NB4 (cell line): ENCODE measurements at regions not wholly inside any gene's neighbourhood (a gene's known extent, or its start where the extent isn't known, plus 50 kb on each side); places are given as distances from the start of the nearest gene placed in this dataset.

Source experiments
- DNase-seq: peaks from one replicate; pipeline ENCODE4 v3.0.0; 2010; ENCODE audit warnings: low read depth
- H3K4me3 ChIP-seq: one replicate; pipeline ENCODE4 v1.5.1; 2011; ENCODE audit warnings: mild to moderate bottlenecking, low read depth, low read length, moderate library complexity
- MYC ChIP-seq: IDR thresholded peaks from 2 replicates; pipeline ENCODE4 v1.6.1; 2011; ENCODE audit warnings: low read depth, low read length
- POLR2A ChIP-seq: IDR thresholded peaks from 2 replicates; pipeline ENCODE4 v1.6.1; 2011; ENCODE audit warnings: mild to moderate bottlenecking; ENCODE audit not compliant: insufficient read length; ENCODE audit errors: extremely low read depth
- TF ChIP-seq, protein P1 (sequence below): IDR thresholded peaks from one replicate; pipeline ENCODE4 v1.5.1; 2012; ENCODE audit warnings: low read depth, low read length
- TF ChIP-seq, protein P2 (sequence below): IDR thresholded peaks from 2 replicates; pipeline ENCODE4 v1.6.1; 2011; ENCODE audit warnings: low read depth, low read length

DNA sequence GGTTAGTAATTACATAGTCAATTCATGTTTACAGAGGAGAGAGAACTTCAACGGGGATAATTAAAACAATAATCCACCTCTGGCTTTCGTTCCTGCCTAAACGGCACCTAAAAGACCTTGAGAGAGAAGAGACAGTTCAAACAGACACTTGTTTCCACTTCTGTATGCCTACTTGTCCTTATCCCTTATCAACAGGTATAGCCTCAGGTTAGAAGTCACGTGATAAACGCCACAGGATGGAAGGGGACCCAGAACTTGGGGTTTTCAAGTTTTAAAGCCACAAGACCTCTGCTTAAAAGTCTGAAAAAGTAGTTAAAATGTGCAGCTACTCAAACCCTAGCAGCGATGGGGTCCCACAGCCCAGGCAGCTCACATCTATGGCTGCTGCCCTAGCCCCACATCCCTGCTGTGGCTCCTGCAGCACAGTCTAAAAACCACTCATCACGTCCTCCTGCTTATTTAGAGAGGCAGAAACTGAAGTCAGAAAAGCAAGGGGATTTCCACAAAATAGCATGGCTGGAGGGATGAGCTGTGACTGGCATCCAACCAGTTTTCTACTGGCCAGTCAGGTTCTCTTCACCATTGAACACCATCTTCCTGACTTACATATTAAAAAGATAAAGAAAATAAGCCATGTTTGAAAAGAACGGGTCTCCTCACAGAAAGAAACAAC, 51.2 kb upstream of the SEC16B start:
- no peak for DNase-seq
- no peak overlapping the region for H3K4me3 ChIP-seq
- TF ChIP-seq, protein P1, sequence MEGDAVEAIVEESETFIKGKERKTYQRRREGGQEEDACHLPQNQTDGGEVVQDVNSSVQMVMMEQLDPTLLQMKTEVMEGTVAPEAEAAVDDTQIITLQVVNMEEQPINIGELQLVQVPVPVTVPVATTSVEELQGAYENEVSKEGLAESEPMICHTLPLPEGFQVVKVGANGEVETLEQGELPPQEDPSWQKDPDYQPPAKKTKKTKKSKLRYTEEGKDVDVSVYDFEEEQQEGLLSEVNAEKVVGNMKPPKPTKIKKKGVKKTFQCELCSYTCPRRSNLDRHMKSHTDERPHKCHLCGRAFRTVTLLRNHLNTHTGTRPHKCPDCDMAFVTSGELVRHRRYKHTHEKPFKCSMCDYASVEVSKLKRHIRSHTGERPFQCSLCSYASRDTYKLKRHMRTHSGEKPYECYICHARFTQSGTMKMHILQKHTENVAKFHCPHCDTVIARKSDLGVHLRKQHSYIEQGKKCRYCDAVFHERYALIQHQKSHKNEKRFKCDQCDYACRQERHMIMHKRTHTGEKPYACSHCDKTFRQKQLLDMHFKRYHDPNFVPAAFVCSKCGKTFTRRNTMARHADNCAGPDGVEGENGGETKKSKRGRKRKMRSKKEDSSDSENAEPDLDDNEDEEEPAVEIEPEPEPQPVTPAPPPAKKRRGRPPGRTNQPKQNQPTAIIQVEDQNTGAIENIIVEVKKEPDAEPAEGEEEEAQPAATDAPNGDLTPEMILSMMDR, result no peak
- TF ChIP-seq, protein P2, sequence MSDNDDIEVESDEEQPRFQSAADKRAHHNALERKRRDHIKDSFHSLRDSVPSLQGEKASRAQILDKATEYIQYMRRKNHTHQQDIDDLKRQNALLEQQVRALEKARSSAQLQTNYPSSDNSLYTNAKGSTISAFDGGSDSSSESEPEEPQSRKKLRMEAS, result no peak
- TF ChIP-seq POLR2A (no peak), MYC (no peak)

DNA sequence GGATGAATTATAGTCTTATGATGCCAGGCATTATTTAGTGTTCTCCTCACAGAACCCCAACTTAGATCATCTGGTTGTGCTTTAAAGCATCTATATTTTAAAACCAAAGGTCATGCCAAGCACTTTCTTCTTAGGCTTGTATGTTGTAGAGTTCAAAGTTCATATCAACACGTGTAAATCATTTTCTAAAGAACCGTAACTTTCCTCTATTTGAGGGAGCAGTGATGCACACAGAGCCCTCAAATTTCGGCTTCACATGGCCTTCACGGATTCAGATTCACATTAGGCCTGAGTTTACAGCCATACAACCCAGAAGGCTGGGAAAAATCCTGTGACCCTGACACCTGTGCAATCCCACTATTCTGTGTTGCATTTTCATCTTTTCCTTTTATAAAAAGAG, 52.1 kb upstream of the SEC16B start:
- no peak for DNase-seq
- H3K4me3 ChIP-seq, result no peak overlapping the region
- no peak for TF ChIP-seq MYC
- TF ChIP-seq, protein P1, result no peak
- TF ChIP-seq, protein P2, result no peak
- no peak for TF ChIP-seq POLR2A

DNA sequence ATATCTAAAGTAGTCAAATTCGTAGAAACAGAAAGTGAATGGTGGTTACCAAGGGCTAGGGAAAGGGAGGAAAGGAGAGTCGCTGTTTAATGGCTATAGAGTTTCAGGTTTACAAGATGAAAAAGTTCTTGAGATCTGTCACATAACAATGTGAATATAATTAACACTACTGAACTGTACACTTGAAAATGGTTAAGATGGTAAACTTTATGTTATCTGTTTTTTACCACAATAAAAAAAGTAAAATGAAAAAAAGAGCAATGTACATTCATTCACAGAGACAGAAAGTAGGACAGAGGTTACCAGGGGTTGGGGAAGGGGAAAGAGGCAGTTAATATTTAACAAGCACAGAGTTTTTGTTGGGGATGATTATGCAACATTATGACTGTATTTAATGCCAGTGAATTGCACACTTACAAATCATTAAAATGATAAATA, 53.3 kb upstream of the SEC16B start:
- no peak overlapping the region for H3K4me3 ChIP-seq
- DNase-seq, result peak; percentile 27
- no peak for TF ChIP-seq POLR2A
- no peak for TF ChIP-seq MYC

DNA sequence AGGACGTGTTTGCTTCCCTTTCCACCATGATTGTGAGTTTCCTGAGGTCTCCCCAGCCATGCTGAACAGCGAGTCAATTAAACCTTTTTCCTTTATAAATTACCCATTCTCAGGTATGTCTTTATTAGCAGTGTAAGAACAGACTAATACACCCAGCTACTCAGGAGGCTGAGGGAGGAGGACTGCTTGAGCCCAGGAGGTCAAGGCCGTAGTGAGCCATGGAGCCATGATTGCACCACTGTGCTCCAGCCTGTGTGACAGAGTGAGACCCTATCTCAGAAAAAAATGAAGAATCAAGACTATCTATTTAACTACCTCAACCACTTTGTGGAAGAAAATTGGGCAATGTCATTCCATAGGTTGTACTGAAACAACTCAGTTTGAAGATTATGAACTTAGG, 54.6 kb upstream of the SEC16B start:
- H3K4me3 ChIP-seq, result no peak overlapping the region
- no peak for TF ChIP-seq MYC
- TF ChIP-seq, protein P2, result no peak
- TF ChIP-seq, protein P1, result no peak
- no peak for TF ChIP-seq POLR2A
- DNase-seq, result no peak

DNA sequence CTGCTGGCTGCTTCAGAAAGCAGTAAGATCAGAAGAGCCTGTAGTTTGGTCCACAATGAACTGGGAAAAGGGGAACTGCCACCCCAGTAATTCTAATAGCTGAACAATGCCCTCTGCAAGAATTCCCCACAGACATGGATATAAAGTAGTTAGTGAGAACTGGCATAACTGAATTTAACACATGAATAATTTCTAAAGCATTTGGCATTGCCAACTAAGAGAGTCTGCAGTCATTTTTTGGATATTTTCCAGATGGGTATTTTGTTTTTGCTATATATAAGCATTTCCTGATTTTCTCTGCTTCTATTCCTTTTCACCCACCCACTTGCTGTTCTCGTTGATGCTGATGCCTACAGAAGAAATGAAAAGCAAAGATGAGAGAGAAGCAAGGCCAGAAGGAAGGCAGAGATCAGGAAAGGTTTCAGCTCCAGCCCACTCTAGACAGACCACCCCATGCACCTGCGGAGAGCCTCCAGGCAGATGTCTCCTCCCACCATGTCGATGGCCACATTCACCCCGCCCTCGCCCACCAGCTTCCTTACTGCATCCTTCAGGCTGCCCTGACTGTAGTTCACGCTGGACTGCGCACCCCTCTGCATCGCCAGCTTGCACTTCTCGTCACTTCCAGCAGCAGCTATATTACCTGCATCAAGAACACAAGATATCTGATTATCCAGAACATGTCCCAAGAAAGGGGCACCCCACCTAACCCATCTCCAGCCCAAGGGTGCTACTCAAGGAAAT, 55.9 kb upstream of the SEC16B start:
- H3K4me3 ChIP-seq, result no peak overlapping the region
- TF ChIP-seq POLR2A (no peak), MYC (no peak)
- TF ChIP-seq, protein P2, result no peak
- TF ChIP-seq, protein P1, result no peak
- DNase-seq, result no peak

DNA sequence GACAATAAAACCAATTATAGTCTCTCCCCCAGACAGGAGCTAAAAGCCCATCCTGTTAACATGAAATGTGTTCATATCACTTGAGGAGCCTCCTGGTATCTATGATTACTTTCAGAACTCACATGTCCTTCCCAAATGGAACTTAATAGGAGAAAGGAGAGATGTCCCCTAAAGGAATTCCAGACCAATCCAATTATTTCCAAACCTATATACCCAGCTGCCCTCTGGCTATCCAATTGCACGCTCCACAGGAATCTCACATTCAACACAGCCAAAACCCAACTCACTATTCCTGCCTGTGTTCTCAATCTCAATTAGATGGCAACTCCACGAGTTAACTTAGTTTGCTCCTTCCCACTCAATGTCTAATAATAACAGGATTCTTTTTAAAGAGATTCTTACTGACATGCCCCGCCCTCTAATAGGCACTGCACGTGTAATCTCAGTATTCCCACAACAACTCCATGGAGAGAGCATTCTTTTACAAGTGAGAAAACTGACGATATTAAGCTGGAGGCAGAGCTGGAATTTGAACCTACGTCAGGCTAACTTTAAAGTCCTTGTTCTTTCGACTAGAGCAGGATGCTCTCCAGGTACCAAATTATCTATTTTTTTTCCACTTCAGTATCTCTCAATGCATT, 59.1 kb upstream of the SEC16B start:
- no peak overlapping the region for H3K4me3 ChIP-seq
- no peak for DNase-seq
- TF ChIP-seq, protein P1, result no peak
- TF ChIP-seq, protein P2, result no peak
- no peak for TF ChIP-seq MYC
- TF ChIP-seq POLR2A, result no peak
